ENCODE measurements at regions not wholly inside any gene's neighbourhood (a gene's known extent, or its start where the extent isn't known, plus 50 kb on each side); places are given as distances from the start of the nearest gene placed in this dataset.

DNA sequence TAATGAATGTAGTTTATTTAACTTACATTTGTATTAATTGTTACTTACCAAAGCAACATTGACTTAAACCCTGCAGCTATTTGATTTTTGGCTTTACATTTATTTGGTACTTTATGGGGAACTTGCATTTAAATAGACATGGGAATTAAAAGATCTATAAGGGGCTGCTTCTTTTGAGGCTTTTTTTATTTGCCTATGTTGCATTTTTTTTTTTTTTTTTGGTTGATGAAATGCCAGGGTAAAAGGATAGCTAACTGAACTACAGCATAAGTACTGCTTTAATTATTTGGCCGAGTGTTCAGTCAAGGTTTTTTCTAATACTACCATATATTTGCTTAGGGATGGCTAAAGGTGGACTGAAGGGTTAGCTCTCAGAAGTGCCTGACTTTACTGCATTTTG, 62.5 kb upstream of the CDH4 start:
- DNase-seq (ENCODE audit: low read depth in 2 of 2): no peak

DNA sequence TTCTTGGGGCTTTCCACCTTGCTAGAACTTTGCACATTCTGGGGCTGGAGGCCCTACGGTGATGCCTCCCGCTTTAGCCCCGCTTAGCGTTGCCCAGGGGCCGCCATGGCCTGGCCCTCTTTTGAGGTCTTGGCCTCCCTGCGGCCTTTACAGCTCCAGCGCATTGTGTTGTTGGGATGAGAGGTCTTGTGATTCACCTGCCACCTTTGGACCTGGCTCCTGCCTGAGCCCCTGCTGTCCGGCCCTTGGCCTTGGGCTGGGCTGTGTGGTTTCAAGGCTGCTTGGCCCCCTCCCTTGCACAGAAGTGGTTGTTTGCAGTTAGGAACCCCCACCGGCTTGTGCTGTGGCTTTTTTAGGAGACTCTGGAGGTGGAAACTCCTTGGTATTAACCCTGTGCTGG, 61.0 kb upstream of the CDH4 start:
- DNase-seq (ENCODE audit: low read depth in 2 of 2): no peak

DNA sequence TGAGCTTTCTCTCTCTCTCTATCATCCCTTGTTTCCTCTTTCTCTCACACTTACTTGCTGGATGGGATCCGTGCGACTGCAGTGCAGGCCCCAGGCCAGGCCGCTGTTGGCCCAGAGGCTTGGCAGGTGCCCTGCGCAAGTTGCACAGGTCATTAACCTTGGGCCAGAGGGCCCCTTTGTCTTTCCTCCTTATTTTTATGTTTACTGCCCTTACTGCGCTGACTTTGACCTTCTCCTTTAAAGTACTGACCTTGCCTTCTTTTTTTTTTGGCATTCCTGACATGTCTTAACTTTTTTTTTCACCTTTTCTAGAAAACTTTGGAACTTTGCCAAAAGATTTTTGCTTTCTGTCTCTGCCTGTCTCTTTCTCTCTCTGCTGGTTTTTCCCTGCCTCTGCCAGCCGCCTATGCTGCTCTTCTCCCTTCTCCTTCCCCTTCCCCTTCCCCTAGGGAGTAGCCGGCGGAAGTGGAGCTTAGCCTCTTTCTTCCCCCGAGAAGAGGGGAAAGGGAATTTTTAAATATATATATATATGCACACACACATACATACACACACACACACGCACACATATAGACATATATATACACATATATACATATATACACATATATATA, 59.6 kb upstream of the CDH4 start:
- DNase-seq (ENCODE audit: low read depth in 2 of 2): no peak

DNA sequence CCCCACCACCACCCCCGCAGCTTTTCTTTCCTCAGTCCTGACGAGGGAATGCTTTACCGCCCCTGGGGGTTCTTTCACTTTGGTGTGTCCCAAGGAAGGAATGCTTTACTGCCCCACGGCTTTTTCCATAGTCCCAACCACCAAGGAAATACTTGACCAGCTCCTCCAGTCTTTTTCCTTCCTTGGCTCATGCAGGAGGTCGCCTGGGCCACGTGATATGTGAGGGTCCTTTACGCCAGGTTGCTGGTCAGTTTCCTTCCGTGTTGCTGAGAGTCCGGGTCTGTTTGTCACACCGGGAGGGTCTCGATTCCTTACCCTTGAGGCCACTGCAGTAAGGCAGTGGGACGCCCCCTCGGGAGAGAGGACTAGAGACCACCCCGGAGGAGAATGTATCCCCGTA, 58.9 kb upstream of the CDH4 start:
- DNase-seq (ENCODE audit: low read depth in 2 of 2): no peak
